ENCODE measurements at regions not wholly inside any gene's neighbourhood (a gene's known extent, or its start where the extent isn't known, plus 50 kb on each side); places are given as distances from the start of the nearest gene placed in this dataset.

- no peak for TF ChIP-seq LEF1 (IDR thresholded peaks at IDR 0.05; ENCODE audit: borderline replicate concordance)
- no peak for TF ChIP-seq FOXM1 (IDR thresholded peaks at IDR 0.05; ENCODE audit: borderline replicate concordance)
- TF ChIP-seq SP1 (IDR thresholded peaks at IDR 0.05): no peak
These were observed 56.3 kb upstream of the HPCAL1 start for GRCh38 chr2:10246370-10246769.

All from HEK293T (cell line).